ENCODE measurements at regions not wholly inside any gene's neighbourhood (a gene's known extent, or its start where the extent isn't known, plus 50 kb on each side); places are given as distances from the start of the nearest gene placed in this dataset.

GRCh38 chr6:43951063-43951755 lies 176.0 kb downstream of the MRPL14 start (continued):
- no peak for TF ChIP-seq ZNF577 (CRISPR knock-in tag; IDR thresholded peaks at IDR 0.05; ENCODE audit: borderline replicate concordance, low read depth)
- TF ChIP-seq ETS1 (CRISPR knock-in tag; IDR thresholded peaks at IDR 0.05): no peak
- no peak for TF ChIP-seq ISL2 (CRISPR knock-in tag; IDR thresholded peaks at IDR 0.05)
- peak; percentile 84; the same call in 1 of the 2 replicates for TF ChIP-seq SMAD1 (CRISPR knock-in tag; IDR thresholded peaks at IDR 0.05; ENCODE audit: borderline replicate concordance, low read depth)
- TF ChIP-seq MTA1 (CRISPR knock-in tag; IDR thresholded peaks at IDR 0.05; ENCODE audit: borderline replicate concordance): peak; percentile 74
- TF ChIP-seq NR2F1 (CRISPR knock-in tag; IDR thresholded peaks at IDR 0.05): peak; percentile 87 to 89
- TF ChIP-seq ZUFSP (CRISPR knock-in tag; IDR thresholded peaks at IDR 0.05; ENCODE audit: borderline replicate concordance): no peak
- TF ChIP-seq, protein P1, sequence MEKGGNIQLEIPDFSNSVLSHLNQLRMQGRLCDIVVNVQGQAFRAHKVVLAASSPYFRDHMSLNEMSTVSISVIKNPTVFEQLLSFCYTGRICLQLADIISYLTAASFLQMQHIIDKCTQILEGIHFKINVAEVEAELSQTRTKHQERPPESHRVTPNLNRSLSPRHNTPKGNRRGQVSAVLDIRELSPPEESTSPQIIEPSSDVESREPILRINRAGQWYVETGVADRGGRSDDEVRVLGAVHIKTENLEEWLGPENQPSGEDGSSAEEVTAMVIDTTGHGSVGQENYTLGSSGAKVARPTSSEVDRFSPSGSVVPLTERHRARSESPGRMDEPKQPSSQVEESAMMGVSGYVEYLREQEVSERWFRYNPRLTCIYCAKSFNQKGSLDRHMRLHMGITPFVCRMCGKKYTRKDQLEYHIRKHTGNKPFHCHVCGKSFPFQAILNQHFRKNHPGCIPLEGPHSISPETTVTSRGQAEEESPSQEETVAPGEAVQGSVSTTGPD (CRISPR knock-in tag; IDR thresholded peaks at IDR 0.05): no peak
- peak; percentile 75; the same call in 1 of the 2 replicates for TF ChIP-seq KDM4B (CRISPR knock-in tag; IDR thresholded peaks at IDR 0.05)
- TF ChIP-seq, protein P2, sequence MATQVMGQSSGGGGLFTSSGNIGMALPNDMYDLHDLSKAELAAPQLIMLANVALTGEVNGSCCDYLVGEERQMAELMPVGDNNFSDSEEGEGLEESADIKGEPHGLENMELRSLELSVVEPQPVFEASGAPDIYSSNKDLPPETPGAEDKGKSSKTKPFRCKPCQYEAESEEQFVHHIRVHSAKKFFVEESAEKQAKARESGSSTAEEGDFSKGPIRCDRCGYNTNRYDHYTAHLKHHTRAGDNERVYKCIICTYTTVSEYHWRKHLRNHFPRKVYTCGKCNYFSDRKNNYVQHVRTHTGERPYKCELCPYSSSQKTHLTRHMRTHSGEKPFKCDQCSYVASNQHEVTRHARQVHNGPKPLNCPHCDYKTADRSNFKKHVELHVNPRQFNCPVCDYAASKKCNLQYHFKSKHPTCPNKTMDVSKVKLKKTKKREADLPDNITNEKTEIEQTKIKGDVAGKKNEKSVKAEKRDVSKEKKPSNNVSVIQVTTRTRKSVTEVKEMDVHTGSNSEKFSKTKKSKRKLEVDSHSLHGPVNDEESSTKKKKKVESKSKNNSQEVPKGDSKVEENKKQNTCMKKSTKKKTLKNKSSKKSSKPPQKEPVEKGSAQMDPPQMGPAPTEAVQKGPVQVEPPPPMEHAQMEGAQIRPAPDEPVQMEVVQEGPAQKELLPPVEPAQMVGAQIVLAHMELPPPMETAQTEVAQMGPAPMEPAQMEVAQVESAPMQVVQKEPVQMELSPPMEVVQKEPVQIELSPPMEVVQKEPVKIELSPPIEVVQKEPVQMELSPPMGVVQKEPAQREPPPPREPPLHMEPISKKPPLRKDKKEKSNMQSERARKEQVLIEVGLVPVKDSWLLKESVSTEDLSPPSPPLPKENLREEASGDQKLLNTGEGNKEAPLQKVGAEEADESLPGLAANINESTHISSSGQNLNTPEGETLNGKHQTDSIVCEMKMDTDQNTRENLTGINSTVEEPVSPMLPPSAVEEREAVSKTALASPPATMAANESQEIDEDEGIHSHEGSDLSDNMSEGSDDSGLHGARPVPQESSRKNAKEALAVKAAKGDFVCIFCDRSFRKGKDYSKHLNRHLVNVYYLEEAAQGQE (IDR thresholded peaks at IDR 0.05; ENCODE audit: borderline replicate concordance in 1 of 2, low read depth in 1 of 2, low read length in 2 of 2): no peak
- TF ChIP-seq, protein P3, sequence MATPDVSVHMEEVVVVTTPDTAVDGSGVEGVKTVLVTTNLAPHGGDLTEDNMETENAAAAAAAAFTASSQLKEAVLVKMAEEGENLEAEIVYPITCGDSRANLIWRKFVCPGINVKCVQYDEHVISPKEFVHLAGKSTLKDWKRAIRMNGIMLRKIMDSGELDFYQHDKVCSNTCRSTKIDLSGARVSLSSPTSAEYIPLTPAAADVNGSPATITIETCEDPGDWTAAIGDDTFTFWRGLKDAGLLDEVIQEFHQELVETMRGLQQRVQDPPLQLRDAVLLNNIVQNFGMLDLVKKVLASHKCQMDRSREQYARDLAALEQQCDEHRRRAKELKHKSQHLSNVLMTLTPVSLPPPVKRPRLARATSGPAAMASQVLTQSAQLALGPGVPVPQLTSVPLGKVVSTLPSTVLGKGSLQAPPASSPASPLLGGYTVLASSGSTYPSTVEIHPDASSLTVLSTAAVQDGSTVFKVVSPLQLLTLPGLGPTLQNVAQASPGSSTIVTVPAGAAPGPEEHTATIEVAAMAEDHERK (CRISPR knock-in tag; IDR thresholded peaks at IDR 0.05; ENCODE audit: low read depth): no peak
- no peak for TF ChIP-seq BCL3 (CRISPR knock-in tag; IDR thresholded peaks at IDR 0.05)
